OCI-M2 (cell line): ENCODE measurements at regions not wholly inside any gene's neighbourhood (a gene's known extent, or its start where the extent isn't known, plus 50 kb on each side); places are given as distances from the start of the nearest gene placed in this dataset.

ENCODE experiments used
- DNase-seq: peaks from one replicate; lab custom pipeline; 2025; ENCODE audit not compliant: unreplicated experiment; lab: John Stamatoyannopoulos, UW

GRCh38 chr12:38138225-38139221 is 178.1 kb upstream of the ALG10B start:
- peak; percentile 75 for DNase-seq

- DNase-seq: no peak
Measured at GRCh38 chr12:38139456-38139855, 177.1 kb upstream of the ALG10B start.

- DNase-seq: no peak
Measured at GRCh38 chr12:38141239-38141638, 175.3 kb upstream of the ALG10B start.

GRCh38 chr12:38141861-38142260 is 174.7 kb upstream of the ALG10B start:
- DNase-seq: no peak

- DNase-seq: no peak
Measured at GRCh38 chr12:38142974-38143373, 173.6 kb upstream of the ALG10B start.

GRCh38 chr12:38144049-38144448 is 172.5 kb upstream of the ALG10B start:
- no peak for DNase-seq

- DNase-seq: no peak
Measured at GRCh38 chr12:38144601-38145436, 171.8 kb upstream of the ALG10B start.

GRCh38 chr12:38149395-38150073 is 167.0 kb upstream of the ALG10B start:
- DNase-seq: no peak

- DNase-seq: no peak
Measured at GRCh38 chr12:38151991-38152700, 164.4 kb upstream of the ALG10B start.

GRCh38 chr12:38152816-38153736 is 163.5 kb upstream of the ALG10B start:
- DNase-seq: no peak

- DNase-seq: no peak
Measured at GRCh38 chr12:38153737-38154061, 162.9 kb upstream of the ALG10B start.

GRCh38 chr12:38154096-38155019 is 162.2 kb upstream of the ALG10B start:
- DNase-seq: no peak

GRCh38 chr12:38155020-38155395 is 161.6 kb upstream of the ALG10B start:
- DNase-seq: no peak

GRCh38 chr12:38155526-38156496 is 160.8 kb upstream of the ALG10B start:
- DNase-seq: no peak

GRCh38 chr12:38156497-38157245 is 159.9 kb upstream of the ALG10B start:
- DNase-seq: no peak

- no peak for DNase-seq
Measured at GRCh38 chr12:38157274-38157932, 159.2 kb upstream of the ALG10B start.
